ENCODE measurements at regions not wholly inside any gene's neighbourhood (a gene's known extent, or its start where the extent isn't known, plus 50 kb on each side); places are given as distances from the start of the nearest gene placed in this dataset.
"Not testable (repeated sequence)": the region's sequence is repeated elsewhere in the genome, so short reads cannot be mapped to it uniquely, and the experiment has no call there.

DNA sequence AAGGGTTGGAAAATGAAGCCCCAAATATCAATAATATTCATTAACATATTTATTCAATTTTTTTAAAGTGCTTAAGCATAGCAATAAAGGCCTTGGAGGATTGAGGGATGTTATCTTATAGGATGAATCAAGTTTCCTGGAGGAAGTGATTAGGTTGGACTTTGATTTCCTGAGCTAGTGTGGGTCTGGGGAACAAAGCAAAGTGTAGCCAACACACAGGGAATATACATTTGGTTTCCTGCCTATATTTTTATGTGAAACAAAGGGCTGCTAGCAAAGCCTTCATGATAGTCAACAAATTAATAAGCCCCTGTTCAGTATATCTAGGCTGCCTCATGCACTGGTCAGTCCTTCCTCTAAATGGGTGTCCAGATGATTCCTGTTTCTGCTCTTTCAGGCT is 261.1 kb upstream of the IL12A start:
- DNase-seq: no peak
- H3K9me3 Mint-ChIP-seq: no peaks in the 10 kb centered on the region
- H3K4me1 Mint-ChIP-seq: no peaks in the 10 kb centered on the region
- no peak overlapping the region for H3K27ac Mint-ChIP-seq
- H3K4me3 Mint-ChIP-seq: no peak overlapping the region
- no peaks in the 10 kb centered on the region for H3K27me3 Mint-ChIP-seq
- no peak for ATAC-seq
- H3K36me3 Mint-ChIP-seq (ENCODE audit: low read depth): no peaks in the 10 kb centered on the region

DNA sequence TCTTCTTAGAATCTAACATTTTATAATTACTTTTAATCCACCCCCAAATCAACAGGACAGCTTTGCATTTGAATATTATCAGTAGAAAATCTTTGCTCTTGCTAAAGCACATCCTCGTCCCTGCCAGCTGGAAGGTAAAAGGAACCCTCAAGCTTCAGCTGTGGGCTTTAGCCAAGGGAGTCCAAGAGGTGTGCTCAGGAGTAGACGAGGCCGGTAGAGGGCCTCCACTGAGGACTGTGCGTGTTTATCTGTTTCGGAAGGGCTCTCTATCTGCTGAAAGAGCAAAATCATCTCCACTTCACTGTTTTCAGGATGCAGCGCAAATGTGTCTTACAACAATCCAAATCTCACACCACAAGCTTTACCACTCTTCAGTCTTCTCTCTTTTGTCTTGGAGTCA is 257.4 kb upstream of the IL12A start:
- no peaks in the 10 kb centered on the region for H3K9me3 Mint-ChIP-seq
- H3K27ac Mint-ChIP-seq: no peak overlapping the region
- ATAC-seq (no peak), DNase-seq (no peak)
- H3K36me3 Mint-ChIP-seq (ENCODE audit: low read depth): no peaks in the 10 kb centered on the region
- H3K4me1 Mint-ChIP-seq: no peaks in the 10 kb centered on the region
- no peaks in the 10 kb centered on the region for H3K27me3 Mint-ChIP-seq
- H3K4me3 Mint-ChIP-seq: no peak overlapping the region

DNA sequence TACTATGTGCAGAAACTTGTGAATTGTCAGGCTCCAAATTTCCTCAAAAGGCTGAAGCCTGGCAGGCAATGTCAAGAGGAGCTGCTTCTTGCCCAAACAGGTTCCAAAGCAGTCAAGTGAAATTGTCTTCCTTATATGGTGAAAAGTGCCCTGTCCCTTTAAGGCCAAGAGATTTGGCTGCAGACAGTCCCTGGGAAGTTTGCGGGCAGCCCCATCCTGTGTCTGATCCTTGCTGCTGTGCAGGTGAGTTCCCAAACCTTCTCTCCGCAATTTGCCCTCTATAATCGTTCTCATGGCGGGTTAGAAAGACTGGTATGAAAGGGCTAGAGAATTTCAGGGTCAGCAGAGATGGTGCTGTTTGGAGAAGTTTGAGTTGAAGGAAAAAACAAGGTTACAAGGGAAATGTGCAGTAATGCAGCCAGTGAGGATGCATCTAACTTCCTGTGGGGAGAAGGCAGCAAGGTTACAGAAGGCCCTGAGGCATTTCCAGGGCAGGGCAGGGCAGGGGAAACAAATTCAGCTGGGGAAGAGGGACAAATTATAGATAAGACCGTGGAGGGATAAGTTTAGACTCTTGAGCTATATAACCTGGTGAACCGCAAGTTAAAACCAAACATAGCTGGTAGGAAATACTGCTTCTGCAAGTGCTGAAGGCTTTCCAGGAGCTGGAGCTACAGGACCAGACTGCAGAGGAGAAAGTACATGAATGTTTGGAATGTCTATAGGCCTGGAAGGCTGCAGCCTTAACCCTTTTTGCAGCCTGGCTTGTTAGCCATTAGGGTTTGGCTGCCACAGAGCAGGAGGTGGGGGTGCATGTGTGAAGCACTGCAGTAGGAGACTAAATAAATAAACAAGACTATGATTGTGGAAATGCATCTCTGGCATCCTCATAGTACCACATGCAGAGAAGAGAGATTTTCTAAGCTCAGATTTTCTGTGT is 256.2 kb upstream of the IL12A start:
- Mint-ChIP-seq H3K9me3 (no peaks in the 10 kb centered on the region), H3K27ac (no peak overlapping the region), H3K4me3 (no peak overlapping the region), H3K27me3 (no peaks in the 10 kb centered on the region), H3K36me3 (ENCODE audit: low read depth) (no peaks in the 10 kb centered on the region), H3K4me1 (no peaks in the 10 kb centered on the region)
- ATAC-seq: no peak
- no peak for DNase-seq

DNA sequence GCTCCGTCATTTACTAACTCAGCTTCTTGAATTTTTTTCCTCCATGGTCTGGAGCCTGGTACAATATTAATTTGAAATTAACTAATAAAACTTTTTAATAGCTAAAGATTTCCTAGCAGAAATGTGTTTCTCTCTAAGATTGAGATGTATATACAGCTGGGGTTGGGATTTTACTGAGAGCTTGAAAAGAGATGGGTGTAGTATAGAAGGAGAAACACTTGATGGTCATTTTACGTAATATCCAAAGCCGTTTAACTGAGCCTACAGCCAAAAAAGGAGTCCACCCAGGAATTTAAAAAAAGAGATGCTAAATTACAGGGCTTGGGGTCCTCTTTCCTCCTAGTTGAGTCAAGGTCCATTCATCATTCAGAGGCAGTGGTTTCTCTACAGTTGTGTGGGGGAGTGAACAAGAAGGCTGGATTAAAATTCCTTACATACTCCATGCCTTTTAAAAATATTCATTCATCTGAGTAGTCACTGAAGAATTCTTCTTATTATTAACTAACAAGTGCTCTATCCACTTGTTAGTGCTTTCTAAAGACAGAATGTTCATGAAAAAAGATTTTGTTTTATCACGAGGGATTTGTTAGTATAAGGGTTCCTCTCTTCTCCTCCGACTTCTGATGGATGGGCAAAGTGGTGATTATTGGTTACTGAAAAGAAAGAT is 255.3 kb upstream of the IL12A start:
- H3K27me3 Mint-ChIP-seq: no peaks in the 10 kb centered on the region
- no peak overlapping the region for H3K27ac Mint-ChIP-seq
- H3K4me1 Mint-ChIP-seq: no peaks in the 10 kb centered on the region
- H3K36me3 Mint-ChIP-seq (ENCODE audit: low read depth): no peaks in the 10 kb centered on the region
- H3K4me3 Mint-ChIP-seq: no peak overlapping the region
- no peaks in the 10 kb centered on the region for H3K9me3 Mint-ChIP-seq
- ATAC-seq: no peak
- no peak for DNase-seq

DNA sequence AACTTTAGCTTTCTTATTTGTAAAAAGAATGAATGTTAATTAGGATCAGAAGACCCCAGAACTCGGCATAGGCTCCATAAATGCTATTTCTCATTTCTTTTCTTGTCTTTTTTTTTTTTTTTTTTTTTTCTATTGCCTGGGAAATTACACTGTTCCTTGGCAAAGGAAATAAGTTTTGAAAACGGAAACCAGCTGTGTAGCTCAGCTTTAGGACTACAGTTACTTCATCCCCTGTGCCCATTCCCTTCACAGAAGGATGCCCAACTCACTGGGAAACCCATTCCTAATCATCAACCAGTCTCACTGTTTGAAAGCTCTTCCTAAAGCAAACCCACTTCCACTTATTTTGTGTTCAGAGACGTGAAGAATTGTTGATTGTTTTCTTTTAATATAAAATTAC is 254.0 kb upstream of the IL12A start:
- no peak for ATAC-seq

DNA sequence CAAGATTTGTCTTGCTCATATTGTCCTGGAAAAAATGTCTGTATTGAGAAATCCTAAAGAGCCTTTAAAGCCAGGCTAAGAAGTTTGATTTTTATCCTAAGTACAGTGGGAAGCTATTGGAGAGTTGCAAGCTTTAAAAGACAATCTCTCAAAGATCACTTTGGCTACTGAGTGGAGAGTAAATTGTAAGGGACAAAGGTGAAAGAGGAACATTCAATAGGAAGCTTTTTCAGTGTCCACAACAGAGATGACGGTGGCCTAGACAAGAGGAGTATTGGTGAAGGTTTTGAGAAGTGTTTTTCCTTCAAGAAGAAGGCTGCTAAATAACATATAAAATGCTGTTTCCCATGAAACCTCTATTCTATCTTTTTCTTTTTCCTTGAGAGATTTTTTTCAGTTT is 249.5 kb upstream of the IL12A start:
- no peak overlapping the region for H3K27ac Mint-ChIP-seq
- no peaks in the 10 kb centered on the region for H3K9me3 Mint-ChIP-seq
- peaks cover 3% of the 10 kb centered on the region for H3K27me3 Mint-ChIP-seq
- no peak overlapping the region for H3K4me3 Mint-ChIP-seq
- no peaks in the 10 kb centered on the region for H3K4me1 Mint-ChIP-seq
- no peak for DNase-seq
- H3K36me3 Mint-ChIP-seq (ENCODE audit: low read depth): no peaks in the 10 kb centered on the region
- ATAC-seq: no peak

More for the DNA sequence above, 254.0 kb upstream of the IL12A start:
- Mint-ChIP-seq H3K27me3 (no peaks in the 10 kb centered on the region), H3K4me3 (no peak overlapping the region), H3K9me3 (no peaks in the 10 kb centered on the region), H3K27ac (no peak overlapping the region), H3K36me3 (ENCODE audit: low read depth) (no peaks in the 10 kb centered on the region), H3K4me1 (no peaks in the 10 kb centered on the region)
- no peak for DNase-seq

DNA sequence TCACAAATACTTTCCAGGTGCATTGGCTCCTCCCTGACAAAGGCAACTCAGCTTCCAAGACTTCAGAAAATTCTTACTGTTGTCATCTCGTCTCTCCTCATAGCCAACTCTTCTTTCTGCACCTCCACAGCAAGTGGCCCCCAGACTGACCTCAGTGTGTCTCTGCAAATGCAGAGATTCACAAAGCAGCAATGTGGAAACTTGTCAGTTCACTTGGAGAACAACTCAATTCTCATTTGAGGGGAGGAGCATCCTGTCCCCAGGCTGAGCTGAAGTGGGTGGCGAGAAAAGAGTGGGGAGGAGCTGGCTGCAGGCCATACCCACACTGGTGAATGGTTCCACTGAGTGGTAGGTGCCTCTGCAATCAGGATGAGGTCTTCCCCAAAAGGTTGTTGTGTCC is 248.7 kb upstream of the IL12A start:
- H3K4me3 Mint-ChIP-seq: no peak overlapping the region
- peaks cover 3% of the 10 kb centered on the region for H3K27me3 Mint-ChIP-seq
- no peak overlapping the region for H3K27ac Mint-ChIP-seq
- ATAC-seq (no peak), DNase-seq (no peak)
- no peaks in the 10 kb centered on the region for H3K9me3 Mint-ChIP-seq
- no peaks in the 10 kb centered on the region for H3K36me3 Mint-ChIP-seq (ENCODE audit: low read depth)
- H3K4me1 Mint-ChIP-seq: no peaks in the 10 kb centered on the region

DNA sequence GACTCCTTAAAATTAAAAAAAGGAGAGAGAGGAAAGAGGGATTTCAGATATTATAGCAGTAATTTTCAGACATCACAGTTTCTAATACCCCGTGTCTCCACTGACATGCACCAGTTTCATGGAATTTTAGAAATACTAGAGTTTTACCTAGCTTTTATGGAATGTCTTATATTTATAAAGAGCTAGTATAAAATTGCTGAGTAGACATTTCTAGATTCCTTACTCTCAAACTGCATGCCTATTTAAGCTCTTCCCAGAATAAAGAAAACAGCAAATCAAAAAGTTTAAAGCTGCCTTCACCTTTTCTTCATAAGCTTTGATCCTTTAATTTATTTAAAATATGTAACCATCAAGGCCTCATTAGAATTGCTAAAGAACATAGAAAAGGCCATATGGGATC is 247.4 kb upstream of the IL12A start:
- no peak for ATAC-seq

DNA sequence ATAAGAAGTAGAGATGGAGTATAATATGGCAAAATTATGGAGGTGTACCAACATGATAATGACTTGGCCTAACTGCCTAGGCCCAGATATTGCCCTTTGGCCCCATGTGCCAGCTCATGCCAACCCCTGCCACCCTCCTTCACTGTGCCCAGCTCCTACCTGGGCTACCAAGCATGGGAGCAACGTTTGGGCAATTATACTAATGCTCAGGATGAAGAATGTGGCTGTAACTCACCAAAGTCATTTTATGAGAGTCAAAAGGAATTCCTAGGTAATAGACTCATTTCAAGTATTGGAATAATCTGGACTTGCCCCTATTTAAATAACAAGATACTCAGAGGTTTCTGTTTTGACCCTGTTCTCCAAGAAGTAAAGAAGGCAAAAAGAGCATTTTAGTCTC is 240.2 kb upstream of the IL12A start:
- no peaks in the 10 kb centered on the region for H3K4me1 Mint-ChIP-seq
- DNase-seq: no peak
- no peak overlapping the region for H3K27ac Mint-ChIP-seq
- peaks cover 5% of the 10 kb centered on the region for H3K27me3 Mint-ChIP-seq
- no peak overlapping the region for H3K4me3 Mint-ChIP-seq
- no peaks in the 10 kb centered on the region for H3K36me3 Mint-ChIP-seq (ENCODE audit: low read depth)
- peaks cover 5% of the 10 kb centered on the region for H3K9me3 Mint-ChIP-seq
- no peak for ATAC-seq

More for the DNA sequence above, 247.4 kb upstream of the IL12A start:
- H3K9me3 Mint-ChIP-seq: no peaks in the 10 kb centered on the region
- H3K4me1 Mint-ChIP-seq: no peaks in the 10 kb centered on the region
- H3K4me3 Mint-ChIP-seq: no peak overlapping the region
- no peak overlapping the region for H3K27ac Mint-ChIP-seq
- H3K27me3 Mint-ChIP-seq: peaks cover 5% of the 10 kb centered on the region
- H3K36me3 Mint-ChIP-seq (ENCODE audit: low read depth): no peaks in the 10 kb centered on the region
- DNase-seq: no peak

DNA sequence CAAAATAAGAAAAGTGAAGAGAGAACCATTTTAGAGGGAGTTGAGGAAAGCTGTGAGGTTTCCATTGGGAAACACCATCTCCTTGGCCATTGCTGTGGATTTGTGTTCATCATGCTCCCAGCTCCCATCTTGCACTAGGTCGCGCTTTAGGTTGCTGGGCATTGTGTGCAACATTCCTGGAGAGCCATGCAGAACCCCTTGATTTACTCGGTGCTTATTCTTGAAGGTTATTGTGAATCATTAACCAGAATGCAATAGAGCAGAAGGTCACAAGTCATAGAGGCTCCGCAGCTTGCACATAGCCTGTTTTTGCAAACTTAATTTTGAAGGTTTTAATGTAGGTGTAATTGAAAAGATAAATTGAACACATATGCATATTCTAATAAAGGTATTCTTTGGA is 239.2 kb upstream of the IL12A start:
- DNase-seq: no peak
- Mint-ChIP-seq H3K27me3 (peaks cover 5% of the 10 kb centered on the region), H3K4me1 (no peaks in the 10 kb centered on the region), H3K4me3 (no peak overlapping the region), H3K27ac (no peak overlapping the region), H3K9me3 (peaks cover 7% of the 10 kb centered on the region), H3K36me3 (ENCODE audit: low read depth) (no peaks in the 10 kb centered on the region)
- no peak for ATAC-seq

DNA sequence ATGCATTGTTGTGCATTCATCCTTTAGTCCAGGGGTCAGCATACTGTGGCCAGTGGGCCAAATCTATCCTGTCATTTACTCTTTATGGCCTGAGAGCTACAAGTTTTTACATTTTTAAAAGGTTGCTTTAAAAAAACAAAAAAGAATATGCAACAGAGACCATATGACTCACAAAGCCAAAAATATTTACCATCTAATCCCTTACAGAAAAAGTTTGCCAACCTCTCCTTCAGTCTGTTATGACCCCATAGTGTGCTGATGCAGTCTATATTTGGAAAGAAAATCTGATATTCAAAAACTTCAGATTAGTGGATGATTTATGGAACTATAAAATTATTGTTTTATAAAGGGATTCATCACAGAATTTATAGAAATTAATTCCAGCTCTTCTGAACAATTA is 237.5 kb upstream of the IL12A start:
- Mint-ChIP-seq H3K27ac (no peak overlapping the region), H3K27me3 (peaks cover 5% of the 10 kb centered on the region), H3K9me3 (peaks cover 10% of the 10 kb centered on the region), H3K36me3 (ENCODE audit: low read depth) (no peaks in the 10 kb centered on the region), H3K4me3 (no peak overlapping the region), H3K4me1 (no peaks in the 10 kb centered on the region)
- DNase-seq (no peak), ATAC-seq (no peak)

DNA sequence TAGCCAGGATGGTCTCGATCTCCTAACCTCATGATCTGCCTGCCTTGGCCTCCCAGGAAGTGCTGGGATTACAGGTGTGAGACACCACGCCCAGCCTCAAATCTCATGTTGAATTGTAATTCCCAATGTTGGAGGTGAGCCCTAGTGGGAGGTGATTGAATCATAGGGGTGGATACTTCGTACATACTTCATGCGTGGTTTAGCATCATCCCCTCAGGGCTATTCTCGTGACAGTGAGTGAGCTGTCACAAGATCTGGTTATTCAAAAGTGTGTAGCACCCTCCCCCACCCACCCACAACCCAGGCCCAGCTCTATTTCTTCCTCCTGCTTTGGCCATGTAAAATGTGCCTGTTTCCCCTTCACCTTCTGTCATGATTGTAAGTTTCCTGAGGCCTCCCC is 236.9 kb upstream of the IL12A start:
- Mint-ChIP-seq H3K4me3 (no peak overlapping the region), H3K4me1 (no peaks in the 10 kb centered on the region), H3K36me3 (ENCODE audit: low read depth) (no peaks in the 10 kb centered on the region), H3K9me3 (peaks cover 14% of the 10 kb centered on the region), H3K27ac (no peak overlapping the region), H3K27me3 (peaks cover 5% of the 10 kb centered on the region)
- ATAC-seq (no peak), DNase-seq (no peak)

DNA sequence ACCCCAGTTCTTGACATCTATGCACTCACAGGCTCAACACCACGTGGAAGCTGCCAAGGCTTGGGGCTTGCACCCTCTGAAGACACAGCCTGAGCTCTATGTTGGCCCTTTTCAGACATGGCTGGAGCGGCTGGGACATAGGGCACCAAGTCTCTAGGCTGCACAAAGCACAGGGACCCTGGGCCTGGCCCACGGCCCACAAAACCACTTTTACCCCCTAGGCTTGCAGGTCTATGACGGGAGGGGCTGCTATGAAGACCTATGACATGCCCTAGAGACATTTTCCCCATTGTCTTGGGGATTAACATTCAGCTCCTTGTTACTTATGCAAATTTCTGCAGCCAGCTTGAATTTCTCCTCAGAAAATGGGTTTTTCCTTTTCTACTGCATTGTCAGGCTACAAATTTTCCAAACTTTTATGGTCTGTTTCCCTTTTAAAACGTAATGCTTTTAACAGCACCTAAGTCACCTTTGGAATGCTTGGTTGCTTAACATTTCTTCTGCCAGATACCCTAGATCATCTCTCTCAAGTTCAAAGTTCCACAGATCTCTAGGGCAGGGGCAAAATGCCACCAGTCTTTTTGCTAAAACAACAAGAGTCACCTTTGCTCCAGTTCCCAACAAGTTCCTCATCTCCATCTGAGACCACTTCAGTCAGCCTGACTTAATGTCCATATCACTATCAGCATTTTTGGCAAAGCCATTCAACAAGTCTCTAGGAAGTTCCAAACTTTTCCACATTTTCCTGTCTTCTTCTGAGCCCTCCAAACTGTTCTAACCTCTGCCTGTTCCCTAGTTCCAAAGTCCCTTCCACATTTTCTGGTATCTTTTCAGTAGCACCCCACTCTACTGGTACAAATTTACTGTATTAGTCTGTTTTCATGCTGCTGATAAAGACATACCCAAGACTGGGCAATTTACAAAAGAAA is 232.1 kb upstream of the IL12A start:
- Mint-ChIP-seq H3K27me3 (peaks cover 14% of the 10 kb centered on the region), H3K9me3 (peaks cover 18% of the 10 kb centered on the region)
- not testable (repeated sequence) for H3K4me3 Mint-ChIP-seq; H3K4me1 Mint-ChIP-seq; H3K36me3 Mint-ChIP-seq (ENCODE audit: low read depth); H3K27ac Mint-ChIP-seq; DNase-seq; ATAC-seq

DNA sequence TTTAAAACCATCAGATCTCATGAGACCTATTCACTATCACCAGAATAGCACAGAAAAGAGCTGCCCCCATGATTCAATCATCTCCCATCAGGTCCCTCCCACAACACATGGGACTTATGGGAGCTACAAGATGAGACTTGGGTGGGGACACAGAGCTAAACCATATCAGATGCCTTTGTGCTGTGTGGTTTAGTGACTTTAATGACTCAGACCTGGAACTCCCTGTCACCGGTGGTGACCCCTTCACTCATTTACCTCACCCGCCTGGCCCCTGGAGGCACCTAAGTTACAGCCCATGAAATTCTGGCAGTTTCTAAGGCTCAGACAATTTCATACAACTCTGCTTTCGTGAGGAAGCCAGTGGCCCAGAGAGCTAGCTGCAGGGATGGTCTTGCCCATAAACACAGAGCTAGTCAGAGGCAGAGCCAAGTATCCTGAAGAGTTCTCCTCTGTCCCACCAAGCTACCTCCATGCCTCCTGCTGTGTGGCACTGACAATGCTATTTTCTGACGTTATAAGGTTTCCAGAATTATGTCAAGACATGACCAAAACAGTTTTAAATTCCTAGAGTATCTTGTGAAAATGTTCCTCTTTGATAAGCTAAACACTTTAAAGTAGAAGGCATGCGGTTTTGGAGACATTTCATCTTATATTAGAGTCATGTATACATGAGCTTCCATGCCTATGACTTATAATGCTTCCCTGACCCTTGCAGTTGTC is 231.1 kb upstream of the IL12A start:
- DNase-seq (no peak), ATAC-seq (no peak)
- H3K36me3 Mint-ChIP-seq (ENCODE audit: low read depth): no peaks in the 10 kb centered on the region
- no peak overlapping the region for H3K4me3 Mint-ChIP-seq
- peaks cover 22% of the 10 kb centered on the region for H3K27me3 Mint-ChIP-seq
- no peak overlapping the region for H3K27ac Mint-ChIP-seq
- peaks cover 18% of the 10 kb centered on the region for H3K9me3 Mint-ChIP-seq
- peaks cover 2% of the 10 kb centered on the region for H3K4me1 Mint-ChIP-seq

Measured in activated naive CD8-positive, alpha-beta T cell treated with anti-CD3 and anti-CD28 coated beads, Interleukin-2, amount 50 U/mL, for 24 hours (primary cell).